Endothelial cell of umbilical vein (primary cell): ENCODE measurements at regions not wholly inside any gene's neighbourhood (a gene's known extent, or its start where the extent isn't known, plus 50 kb on each side); places are given as distances from the start of the nearest gene placed in this dataset.

Experiments
- BruUV-seq: library from RNA; stranded (reverse); fragments of 400-500 nt; replicated peaks from 2 replicates; lab custom pipeline; 2021; lab: Mats Ljungman, UMichigan
- CTCF ChIA-PET: fragments of 300-600, 350-600 bp; sonication (Branson Sonifier 250); formaldehyde crosslinking; loops from one replicate; lab custom pipeline; 2021; ENCODE audit warnings: antibody characterized with exemption, inconsistent platforms; lab: Charles Lee
- POLR2A ChIA-PET: fragments of 300-600, 350-600 bp; sonication (Branson Sonifier 250); formaldehyde crosslinking; loops from one replicate; lab custom pipeline; 2021; ENCODE audit warnings: antibody characterized with exemption, inconsistent platforms; lab: Charles Lee
- DNase-seq: peaks from one replicate; pipeline ENCODE4 v3.0.0-alpha.2; 2011; ENCODE audit warnings: low read depth, low spot score
- FAIRE-seq: peaks from 2 replicates; lab custom pipeline; 2011; peaks lifted over from hg19 to GRCh38; lab: Jason Lieb, UNC
- H2AFZ ChIP-seq: 2 replicates; pipeline ENCODE4 v1.6.0; 2012; ENCODE audit warnings: low read depth, low read length, control low read depth, inconsistent platforms
- H3K27ac ChIP-seq: 2 replicates; pipeline ENCODE4 v1.5.1; 2011; ENCODE audit warnings: low read depth, mild to moderate bottlenecking, control low read depth, low read length, moderate library complexity; ENCODE audit not compliant: insufficient read depth
- H3K27me3 ChIP-seq, 2 experiments: 2 replicates each; pipeline versions ENCODE4 v1.6.0 to v1.6.1; 2011; ENCODE audit warnings: low read length in 2 of 2, mixed read lengths in 1 of 2; ENCODE audit not compliant: control insufficient read depth in 2 of 2, insufficient read depth in 2 of 2
- H3K36me3 ChIP-seq, 2 experiments: 2 replicates in 1 of 2; 3 replicates in 1 of 2; pipeline ENCODE4 v1.5.1; 2011; ENCODE audit warnings: low read length in 2 of 2, mild to moderate bottlenecking in 1 of 2, moderate library complexity in 1 of 2; ENCODE audit not compliant: control insufficient read depth in 2 of 2, insufficient read depth in 2 of 2; ENCODE audit errors: extremely low read depth in 1 of 2
- H3K4me1 ChIP-seq: 3 replicates; pipeline ENCODE4 v1.5.1; 2011; ENCODE audit warnings: mild to moderate bottlenecking, low read length; ENCODE audit not compliant: control insufficient read depth, insufficient read depth; ENCODE audit errors: extremely low read depth
- H3K4me2 ChIP-seq: 2 replicates; pipeline ENCODE4 v1.6.1; 2011; ENCODE audit warnings: low read length, control low read depth, mixed read lengths; ENCODE audit not compliant: insufficient read depth
- H3K4me3 ChIP-seq, 3 experiments: fragments of 200-600 bp in 1 of 3; sonication (generic), shearing (Covaris generic) in 1 of 3; replicated peaks in 1 of 3; 2 replicates each; pipeline ENCODE4 v1.5.1; 2011 to 2016; ENCODE audit warnings: control low read depth in 3 of 3, low read length in 3 of 3, mild to moderate bottlenecking in 2 of 3, inconsistent platforms in 1 of 3, low read depth in 1 of 3, moderate library complexity in 1 of 3; ENCODE audit not compliant: insufficient read depth in 1 of 3
- H3K79me2 ChIP-seq: 2 replicates; pipeline ENCODE4 v1.6.0; 2012; ENCODE audit warnings: low read length, inconsistent platforms; ENCODE audit not compliant: control insufficient read depth, insufficient read depth
- H3K9ac ChIP-seq: replicated peaks from 2 replicates; pipeline ENCODE3; 2011; ENCODE audit warnings: low read length, control low read depth; ENCODE audit not compliant: insufficient read depth; ENCODE audit errors: extremely low read depth
- H3K9me1 ChIP-seq: replicated peaks from 3 replicates; pipeline ENCODE4 v1.6.0; 2011; ENCODE audit warnings: mild to moderate bottlenecking, low read length; ENCODE audit not compliant: control insufficient read depth, insufficient read depth; ENCODE audit errors: extremely low read depth
- H3K9me3 ChIP-seq: replicated peaks from 2 replicates; pipeline ENCODE4 v1.5.1; 2012; ENCODE audit warnings: low read length, inconsistent platforms; ENCODE audit not compliant: control insufficient read depth, insufficient read depth
- H4K20me1 ChIP-seq: replicated peaks from 2 replicates; pipeline ENCODE3; 2011; ENCODE audit warnings: mild to moderate bottlenecking, low read length; ENCODE audit not compliant: control insufficient read depth, insufficient read depth; ENCODE audit errors: extremely low read depth
- CTCF ChIP-seq, 2 donors: IDR thresholded peaks; 1 replicate in 1 of 2; 2 replicates in 1 of 2; pipeline ENCODE4 v1.5.1; 2011; ENCODE audit warnings: low read length in 2 of 2, mild to moderate bottlenecking in 2 of 2, moderate library complexity in 2 of 2, control low read depth in 1 of 2, inconsistent platforms in 1 of 2, low read depth in 1 of 2; ENCODE audit not compliant: insufficient read depth in 1 of 2; ENCODE audit errors: extremely low read depth in 1 of 2
- EZH2 ChIP-seq: IDR thresholded peaks from 2 replicates; pipeline ENCODE4 v1.6.1; 2012; ENCODE audit warnings: borderline replicate concordance, low read depth, mild to moderate bottlenecking, moderate library complexity, low read length, inconsistent platforms; ENCODE audit not compliant: severe bottlenecking
- FOS ChIP-seq: IDR thresholded peaks from 2 replicates; pipeline ENCODE4 v1.6.1; 2011; ENCODE audit warnings: mild to moderate bottlenecking, low read length, moderate library complexity, borderline replicate concordance; ENCODE audit not compliant: insufficient read depth
- GATA2 ChIP-seq: IDR thresholded peaks from 2 replicates; pipeline ENCODE4 v1.7.0; 2011; ENCODE audit warnings: low read depth, mild to moderate bottlenecking, moderate library complexity, mixed read lengths, low read length; ENCODE audit not compliant: insufficient read length, insufficient read depth
- JUN ChIP-seq: IDR thresholded peaks from 2 replicates; pipeline ENCODE4 v1.6.1; 2011; ENCODE audit warnings: borderline replicate concordance, low read depth; ENCODE audit not compliant: insufficient read length, insufficient read depth
- MAX ChIP-seq: IDR thresholded peaks from 2 replicates; pipeline ENCODE4 v1.6.1; 2011; ENCODE audit not compliant: insufficient read depth, insufficient read length
- MYC ChIP-seq: IDR thresholded peaks from one replicate; pipeline ENCODE4 v1.6.1; 2011; ENCODE audit warnings: mild to moderate bottlenecking, low read depth, low read length
- POLR2A ChIP-seq: IDR thresholded peaks from 2 replicates; pipeline ENCODE4 v1.6.1; 2012; ENCODE audit warnings: low read depth, mild to moderate bottlenecking, control low read depth, low read length
- POLR2AphosphoS5 ChIP-seq: IDR thresholded peaks from 2 replicates; pipeline ENCODE4 v1.6.1; 2012; ENCODE audit warnings: low read depth, mild to moderate bottlenecking, control low read depth, low read length, moderate library complexity; ENCODE audit not compliant: insufficient read depth
- dilution Hi-C: fragments of 300-500 bp; cut with MboI; formaldehyde crosslinking; loops from one replicate; pipeline ENCODE4 v1.15.0; 2019; ENCODE audit warnings: low sequenced_read_pairs; ENCODE audit not compliant: extremely low pct_ligation_motif_present
- intact Hi-C: fragments of 100-400 bp; cut with micrococcal nuclease; formaldehyde crosslinking; loops from one replicate; pipeline ENCODE4 v1.10.0; 2022

- H3K9ac ChIP-seq = no peak overlapping the region
- no peak for TF ChIP-seq MYC
- no peak for TF ChIP-seq MAX
- TF ChIP-seq POLR2AphosphoS5 = no peak
- no peak for TF ChIP-seq JUN
- peaks cover 13 to 18% of the 10 kb centered on the region in 2 experiments for H3K27me3 ChIP-seq
- no peak overlapping the region for H3K4me3 ChIP-seq
- FAIRE-seq = no peak
- intact Hi-C loops = no loop called here
- no peaks in the 10 kb centered on the region for H3K9me3 ChIP-seq
- H3K79me2 ChIP-seq = no peaks in the 10 kb centered on the region
- no peaks in the 10 kb centered on the region for H3K4me1 ChIP-seq
- H2AFZ ChIP-seq = no peak overlapping the region
- H3K27ac ChIP-seq = no peak overlapping the region
- ChIA-PET CTCF (no interaction called here), POLR2A (no interaction called here)
- no peaks in the 10 kb centered on the region for H3K36me3 ChIP-seq
- dilution Hi-C loops = no loop called here
- BruUV-seq = no TSS peak
- no peaks in the 10 kb centered on the region for H4K20me1 ChIP-seq
- DNase-seq = no peak
- no peak overlapping the region for H3K4me2 ChIP-seq
- no peaks in the 10 kb centered on the region for H3K9me1 ChIP-seq
Observed at GRCh38 chr13:32949820-32950219, 66.4 kb upstream of the KL start.

GRCh38 chr13:32951580-32951979 lies 64.6 kb upstream of the KL start:
- no peak overlapping the region for H3K27ac ChIP-seq

More at GRCh38 chr13:32951580-32951979, 64.6 kb upstream of the KL start:
- Histone ChIP-seq H3K9ac (no peak overlapping the region), H3K4me2 (no peak overlapping the region), H2AFZ (no peak overlapping the region), H3K9me3 (no peaks in the 10 kb centered on the region), H3K9me1 (no peaks in the 10 kb centered on the region), H4K20me1 (no peaks in the 10 kb centered on the region), H3K4me1 (no peaks in the 10 kb centered on the region), H3K27me3 (peaks cover 13 to 21% of the 10 kb centered on the region in 2 experiments), H3K4me3 (no peak overlapping the region), H3K79me2 (no peaks in the 10 kb centered on the region), H3K36me3 (no peaks in the 10 kb centered on the region)
- DNase-seq (no peak), FAIRE-seq (no peak)
- TF ChIP-seq POLR2A = no peak
- no peak for TF ChIP-seq GATA2
- no peak for TF ChIP-seq MYC
- no peak for TF ChIP-seq JUN
- no peak for TF ChIP-seq EZH2
- TF ChIP-seq FOS = no peak
- no peak for TF ChIP-seq MAX
- TF ChIP-seq CTCF (IDR thresholded peaks at IDR 0.05; ENCODE audit: extremely low read depth in 1 of 2, insufficient read depth in 1 of 2, low read depth in 1 of 2, low read length in 2 of 2) = no peak
- TF ChIP-seq POLR2AphosphoS5 = no peak
- CTCF ChIA-PET = no interaction called here
- POLR2A ChIA-PET = no interaction called here
- dilution Hi-C loops (no loop called here), intact Hi-C loops (no loop called here)
- no TSS peak for BruUV-seq
